ENCODE measurements at regions not wholly inside any gene's neighbourhood (a gene's known extent, or its start where the extent isn't known, plus 50 kb on each side); places are given as distances from the start of the nearest gene placed in this dataset.

GRCh38 chr2:222054813-222055212 is 244.0 kb downstream of the PAX3 start:
- DNase-seq (ENCODE audit: low read depth), result peak; percentile 72

GRCh38 chr2:222052934-222053367 is 245.8 kb downstream of the PAX3 start:
- no peak for DNase-seq (ENCODE audit: low read depth)
- H3K4me3 ChIP-seq (ENCODE audit: control insufficient read depth, low read depth, low read length), result no peak overlapping the region
- TF ChIP-seq, protein P1, sequence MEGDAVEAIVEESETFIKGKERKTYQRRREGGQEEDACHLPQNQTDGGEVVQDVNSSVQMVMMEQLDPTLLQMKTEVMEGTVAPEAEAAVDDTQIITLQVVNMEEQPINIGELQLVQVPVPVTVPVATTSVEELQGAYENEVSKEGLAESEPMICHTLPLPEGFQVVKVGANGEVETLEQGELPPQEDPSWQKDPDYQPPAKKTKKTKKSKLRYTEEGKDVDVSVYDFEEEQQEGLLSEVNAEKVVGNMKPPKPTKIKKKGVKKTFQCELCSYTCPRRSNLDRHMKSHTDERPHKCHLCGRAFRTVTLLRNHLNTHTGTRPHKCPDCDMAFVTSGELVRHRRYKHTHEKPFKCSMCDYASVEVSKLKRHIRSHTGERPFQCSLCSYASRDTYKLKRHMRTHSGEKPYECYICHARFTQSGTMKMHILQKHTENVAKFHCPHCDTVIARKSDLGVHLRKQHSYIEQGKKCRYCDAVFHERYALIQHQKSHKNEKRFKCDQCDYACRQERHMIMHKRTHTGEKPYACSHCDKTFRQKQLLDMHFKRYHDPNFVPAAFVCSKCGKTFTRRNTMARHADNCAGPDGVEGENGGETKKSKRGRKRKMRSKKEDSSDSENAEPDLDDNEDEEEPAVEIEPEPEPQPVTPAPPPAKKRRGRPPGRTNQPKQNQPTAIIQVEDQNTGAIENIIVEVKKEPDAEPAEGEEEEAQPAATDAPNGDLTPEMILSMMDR (conservative IDR thresholded peaks at IDR 0.05; ENCODE audit: control insufficient read depth, insufficient read depth, low read depth, low read length), result peak; percentile 18

More at GRCh38 chr2:222054813-222055212, 244.0 kb downstream of the PAX3 start:
- no peak overlapping the region for H3K4me3 ChIP-seq (ENCODE audit: control insufficient read depth, low read depth, low read length)
- TF ChIP-seq, protein P1 (conservative IDR thresholded peaks at IDR 0.05; ENCODE audit: control insufficient read depth, insufficient read depth, low read depth, low read length), result no peak

DNA sequence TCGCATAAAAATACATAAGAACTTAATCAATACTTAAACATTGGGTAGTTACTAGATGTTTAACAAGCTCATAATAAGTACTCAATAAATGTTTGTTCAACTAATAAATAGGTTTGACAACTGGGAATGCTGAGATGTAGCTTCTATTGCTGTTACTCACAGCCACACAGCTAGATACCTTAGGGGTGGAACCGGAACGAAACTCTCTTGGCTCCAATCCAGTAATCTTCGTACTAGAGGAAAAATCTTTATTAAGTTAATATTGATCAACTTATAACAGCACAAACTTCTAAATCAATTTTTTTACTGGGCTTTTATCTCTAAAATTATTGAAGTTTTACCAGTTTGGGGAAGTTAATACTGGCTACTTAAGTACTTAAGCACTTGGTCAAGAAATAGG is 247.8 kb downstream of the PAX3 start:
- no peak for DNase-seq (ENCODE audit: low read depth)
- H3K4me3 ChIP-seq (ENCODE audit: control insufficient read depth, low read depth, low read length), result no peak overlapping the region
- TF ChIP-seq, protein P1 (conservative IDR thresholded peaks at IDR 0.05; ENCODE audit: control insufficient read depth, insufficient read depth, low read depth, low read length), result no peak

GRCh38 chr2:222049946-222050345 is 248.9 kb downstream of the PAX3 start:
- H3K4me3 ChIP-seq (ENCODE audit: control insufficient read depth, low read depth, low read length), result no peak overlapping the region
- TF ChIP-seq, protein P1 (conservative IDR thresholded peaks at IDR 0.05; ENCODE audit: control insufficient read depth, insufficient read depth, low read depth, low read length), result no peak
- peak; percentile 55 for DNase-seq (ENCODE audit: low read depth)

DNA sequence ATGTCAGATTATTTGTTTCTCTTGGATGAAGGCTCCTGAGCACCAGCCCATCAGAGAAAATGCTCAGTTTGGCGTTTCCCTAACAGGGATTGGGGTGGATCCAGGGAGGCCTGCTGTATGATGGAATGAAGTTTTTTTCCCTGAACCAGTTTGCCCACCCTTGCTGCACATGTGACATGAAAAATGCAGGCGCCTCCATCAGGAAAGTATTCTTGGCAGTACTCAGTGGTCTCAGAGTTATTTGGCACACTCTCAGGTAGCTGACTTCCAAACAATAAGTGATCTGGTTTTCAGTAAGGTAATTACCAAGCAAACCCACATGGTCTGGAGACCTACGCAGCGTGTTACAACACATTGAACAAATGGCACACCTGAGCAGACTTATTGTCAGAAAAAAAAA is 254.9 kb downstream of the PAX3 start:
- no peak for DNase-seq (ENCODE audit: low read depth)
- H3K4me3 ChIP-seq (ENCODE audit: control insufficient read depth, low read depth, low read length), result no peak overlapping the region
- TF ChIP-seq, protein P1 (conservative IDR thresholded peaks at IDR 0.05; ENCODE audit: control insufficient read depth, insufficient read depth, low read depth, low read length), result no peak

GRCh38 chr2:222042666-222043065 is 256.1 kb downstream of the PAX3 start:
- H3K4me3 ChIP-seq (ENCODE audit: control insufficient read depth, low read depth, low read length), result no peak overlapping the region
- no peak for DNase-seq (ENCODE audit: low read depth)
- TF ChIP-seq, protein P1 (conservative IDR thresholded peaks at IDR 0.05; ENCODE audit: control insufficient read depth, insufficient read depth, low read depth, low read length), result no peak

DNA sequence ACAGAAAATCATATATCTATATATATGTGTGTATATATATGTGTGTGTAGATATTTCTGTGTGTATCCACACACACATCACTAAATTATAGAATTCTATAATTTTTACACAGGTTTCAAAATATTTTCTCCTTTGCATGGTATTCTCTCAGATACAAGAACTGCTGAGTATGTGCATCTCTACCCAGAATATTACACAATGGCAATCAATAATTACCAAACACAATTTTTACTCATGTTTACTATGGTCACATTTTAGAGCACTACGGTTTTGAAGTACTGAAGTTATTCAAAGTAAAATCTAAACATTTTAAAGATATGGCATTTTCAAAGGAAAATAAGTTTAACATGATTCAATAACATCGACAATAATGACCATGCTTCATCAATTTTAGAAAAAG is 258.5 kb downstream of the PAX3 start:
- no peak for DNase-seq (ENCODE audit: low read depth)
- TF ChIP-seq, protein P1 (conservative IDR thresholded peaks at IDR 0.05; ENCODE audit: control insufficient read depth, insufficient read depth, low read depth, low read length), result no peak
- no peak overlapping the region for H3K4me3 ChIP-seq (ENCODE audit: control insufficient read depth, low read depth, low read length)
